GM12872 (cell line): ENCODE measurements at regions not wholly inside any gene's neighbourhood (a gene's known extent, or its start where the extent isn't known, plus 50 kb on each side); places are given as distances from the start of the nearest gene placed in this dataset.

ENCODE experiments used
- TF ChIP-seq, protein P1 (sequence below): IDR thresholded peaks from 3 replicates; pipeline ENCODE4 v1.5.1; 2011; ENCODE audit warnings: low read depth, mild to moderate bottlenecking, low read length, moderate library complexity; ENCODE audit not compliant: insufficient read depth

DNA sequence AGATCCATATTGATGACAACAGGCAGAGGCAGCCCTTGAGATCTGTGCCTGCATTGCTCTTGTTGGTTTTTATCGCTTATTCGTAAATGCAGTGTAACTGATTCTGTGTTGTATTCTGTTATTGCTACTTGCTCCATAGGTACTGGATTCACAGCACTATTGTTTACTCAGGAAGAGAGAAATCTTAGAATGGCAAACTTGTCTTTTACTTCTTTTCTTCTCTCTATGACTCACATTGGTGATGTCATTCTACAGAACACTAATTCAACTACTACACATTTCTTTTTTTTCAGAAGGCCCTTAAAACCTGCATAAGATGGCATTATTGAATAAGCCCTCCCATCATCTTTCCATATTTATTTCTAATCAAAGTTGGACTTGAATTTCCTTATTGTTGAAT is 201.0 kb upstream of the GBE1 start:
- TF ChIP-seq, protein P1, sequence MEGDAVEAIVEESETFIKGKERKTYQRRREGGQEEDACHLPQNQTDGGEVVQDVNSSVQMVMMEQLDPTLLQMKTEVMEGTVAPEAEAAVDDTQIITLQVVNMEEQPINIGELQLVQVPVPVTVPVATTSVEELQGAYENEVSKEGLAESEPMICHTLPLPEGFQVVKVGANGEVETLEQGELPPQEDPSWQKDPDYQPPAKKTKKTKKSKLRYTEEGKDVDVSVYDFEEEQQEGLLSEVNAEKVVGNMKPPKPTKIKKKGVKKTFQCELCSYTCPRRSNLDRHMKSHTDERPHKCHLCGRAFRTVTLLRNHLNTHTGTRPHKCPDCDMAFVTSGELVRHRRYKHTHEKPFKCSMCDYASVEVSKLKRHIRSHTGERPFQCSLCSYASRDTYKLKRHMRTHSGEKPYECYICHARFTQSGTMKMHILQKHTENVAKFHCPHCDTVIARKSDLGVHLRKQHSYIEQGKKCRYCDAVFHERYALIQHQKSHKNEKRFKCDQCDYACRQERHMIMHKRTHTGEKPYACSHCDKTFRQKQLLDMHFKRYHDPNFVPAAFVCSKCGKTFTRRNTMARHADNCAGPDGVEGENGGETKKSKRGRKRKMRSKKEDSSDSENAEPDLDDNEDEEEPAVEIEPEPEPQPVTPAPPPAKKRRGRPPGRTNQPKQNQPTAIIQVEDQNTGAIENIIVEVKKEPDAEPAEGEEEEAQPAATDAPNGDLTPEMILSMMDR, result no peak

DNA sequence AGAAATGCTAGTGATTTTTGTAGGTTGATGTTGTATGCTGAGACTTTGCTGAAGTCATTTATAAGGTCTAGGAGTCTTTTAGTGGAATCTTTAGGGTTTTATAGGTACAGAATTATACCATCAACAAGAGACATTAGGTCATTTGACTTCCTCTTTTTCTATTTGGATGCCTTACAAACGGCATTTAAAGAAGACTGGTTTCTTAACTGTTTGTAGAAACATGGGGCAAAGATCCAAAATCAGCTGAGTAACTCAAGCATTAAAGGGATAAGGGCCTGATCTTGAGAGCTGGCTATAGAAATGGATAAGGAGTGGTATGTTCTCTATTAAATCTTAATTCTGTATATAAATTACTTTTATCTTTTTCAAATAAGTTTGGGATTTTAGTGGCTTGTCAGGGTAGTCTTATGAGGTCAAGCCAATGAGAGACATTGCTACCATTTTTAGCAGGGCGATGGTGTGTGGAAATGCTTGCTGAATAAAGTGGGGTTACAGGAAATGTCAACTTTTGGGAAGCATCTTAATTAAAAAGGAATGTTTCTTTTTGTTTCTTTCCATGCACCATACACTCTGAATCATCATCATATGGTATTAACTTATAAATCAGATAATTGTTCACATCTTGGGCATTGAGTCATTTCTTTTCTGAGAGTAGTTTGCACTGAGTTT is 197.7 kb upstream of the GBE1 start:
- TF ChIP-seq, protein P1, result no peak

DNA sequence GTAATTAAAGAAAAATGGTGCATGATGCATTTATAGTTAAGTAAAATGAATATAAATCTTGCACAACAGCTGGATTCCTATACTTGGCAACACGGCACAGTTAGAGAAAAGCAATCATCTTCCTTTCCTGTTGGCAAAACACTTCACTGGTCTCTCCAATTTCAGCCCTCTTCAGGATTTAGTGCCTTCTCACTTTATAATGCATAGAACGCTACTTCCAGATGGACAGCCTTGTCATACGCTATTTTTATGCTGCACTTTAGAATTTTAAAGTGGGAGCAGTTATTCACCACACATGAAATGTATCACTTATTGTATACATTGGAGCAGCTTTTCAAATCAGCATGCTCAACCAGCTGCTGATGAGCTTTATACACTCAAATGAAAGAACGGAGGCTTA is 194.4 kb upstream of the GBE1 start:
- TF ChIP-seq, protein P1, result no peak

DNA sequence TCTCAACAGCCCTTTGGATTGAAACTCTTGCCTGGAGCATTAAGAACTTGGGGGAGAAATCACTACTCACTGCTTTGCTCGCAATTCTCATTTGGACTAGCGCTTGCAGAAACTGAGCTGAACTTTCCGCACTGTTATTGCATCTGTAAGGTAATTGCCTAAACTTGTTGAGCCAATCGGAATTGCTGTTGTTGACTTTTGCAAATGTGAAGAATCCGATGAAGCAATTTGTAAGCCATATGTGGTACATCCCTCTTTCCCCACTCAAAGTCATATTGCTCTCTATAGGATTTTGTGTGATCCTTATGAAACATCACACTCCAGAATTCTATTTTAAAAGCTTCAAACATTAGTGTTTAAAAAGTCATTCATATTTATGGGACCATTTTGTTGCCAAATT is 191.7 kb upstream of the GBE1 start:
- TF ChIP-seq, protein P1, result no peak

DNA sequence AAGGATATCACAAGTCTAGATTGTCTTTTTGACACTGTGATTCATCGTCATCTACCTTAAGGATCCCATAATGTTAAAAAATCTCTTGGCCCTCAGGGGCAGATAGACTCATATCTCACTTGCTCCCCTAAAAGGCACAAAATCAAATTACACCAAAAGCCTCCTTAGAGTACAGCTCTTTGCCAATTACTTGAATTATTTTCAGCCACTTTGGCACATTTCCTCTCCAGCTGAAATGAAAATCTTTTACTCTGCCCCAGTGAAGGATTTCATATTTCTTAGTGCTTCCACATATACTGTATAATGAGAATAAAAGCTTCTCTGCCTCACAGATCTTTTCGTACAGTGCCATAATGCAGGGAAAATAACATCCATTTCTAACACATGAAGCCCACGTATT is 190.7 kb upstream of the GBE1 start:
- TF ChIP-seq, protein P1, result no peak

DNA sequence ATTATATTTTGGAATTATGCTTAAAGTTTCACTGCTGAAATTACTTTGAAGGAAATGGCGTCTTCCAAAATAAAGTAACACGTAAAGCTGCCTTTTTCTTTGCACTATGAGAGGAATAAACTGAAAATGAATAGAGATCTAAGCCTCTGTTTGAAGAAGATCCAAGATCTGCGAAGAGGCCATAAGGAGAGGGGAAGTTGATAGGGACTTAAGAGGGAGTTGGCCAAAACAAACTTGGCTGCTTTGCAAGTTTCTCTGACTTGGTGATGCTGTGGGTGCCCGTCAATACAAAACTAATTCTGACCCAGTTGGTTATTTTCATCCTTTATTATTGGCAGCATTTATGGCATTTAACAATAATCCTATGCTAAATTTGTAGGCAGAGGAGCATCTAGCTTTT is 190.2 kb upstream of the GBE1 start:
- TF ChIP-seq, protein P1, result no peak

DNA sequence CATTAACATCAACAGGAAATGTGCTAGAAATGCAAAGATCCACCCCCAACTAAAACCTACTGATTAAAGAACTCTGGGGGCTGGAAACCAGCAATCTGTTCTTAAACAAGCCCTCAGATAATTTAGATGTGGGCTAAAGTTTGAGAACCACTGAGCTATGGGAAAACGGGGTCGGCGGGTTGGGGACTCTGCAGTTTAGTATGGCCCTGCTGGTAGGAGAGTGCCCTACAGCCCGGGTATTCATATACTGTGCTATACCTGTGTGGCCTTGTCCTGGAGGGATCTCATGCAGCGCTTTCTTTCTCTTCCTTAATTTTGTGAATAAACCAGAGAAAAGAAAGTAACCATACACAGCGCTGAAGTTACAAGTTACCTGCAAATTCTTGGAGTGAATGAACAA is 189.7 kb upstream of the GBE1 start:
- TF ChIP-seq, protein P1, result no peak
